Endometrium (tissue), 2 donors: ENCODE measurements at regions not wholly inside any gene's neighbourhood (a gene's known extent, or its start where the extent isn't known, plus 50 kb on each side); places are given as distances from the start of the nearest gene placed in this dataset.
"Not testable (repeated sequence)": the region's sequence is repeated elsewhere in the genome, so short reads cannot be mapped to it uniquely, and the experiment has no call there.

Source experiments
- FAIRE-seq: peaks from 2 replicates; lab custom pipeline; 2012; peaks lifted over from hg19 to GRCh38; lab: Jason Lieb, UNC
- donor health status: control.
- donor health status: control.

GRCh38 chr4:151850791-151851213 lies 90.0 kb upstream of the GATB start:
- FAIRE-seq: no peak

DNA sequence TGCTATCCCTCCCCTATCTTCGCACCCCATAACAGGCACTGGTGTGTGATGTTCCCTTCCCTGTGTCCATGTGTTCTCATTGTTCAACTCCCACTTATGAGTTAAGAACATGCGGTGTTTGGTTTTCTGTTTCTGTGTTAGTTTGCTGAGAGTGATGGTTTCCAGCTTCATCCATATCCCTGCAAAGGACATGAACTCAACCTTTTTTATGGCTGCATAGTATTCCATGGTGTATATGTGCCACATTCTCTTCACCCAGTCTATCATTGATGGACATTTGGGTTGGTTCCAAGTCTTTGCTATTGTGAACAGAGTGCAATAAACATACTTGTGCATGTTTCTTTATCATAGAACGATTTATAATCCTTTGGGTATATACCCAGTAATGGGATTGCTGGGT lies 84.7 kb upstream of the GATB start:
- FAIRE-seq: not testable (repeated sequence)

- no peak for FAIRE-seq
These were observed 81.7 kb upstream of the GATB start for GRCh38 chr4:151842430-151843079.

- FAIRE-seq: no peak
These were observed 80.3 kb upstream of the GATB start for GRCh38 chr4:151841107-151841506.

GRCh38 chr4:151835467-151835866 lies 74.7 kb upstream of the GATB start:
- FAIRE-seq: no peak

DNA sequence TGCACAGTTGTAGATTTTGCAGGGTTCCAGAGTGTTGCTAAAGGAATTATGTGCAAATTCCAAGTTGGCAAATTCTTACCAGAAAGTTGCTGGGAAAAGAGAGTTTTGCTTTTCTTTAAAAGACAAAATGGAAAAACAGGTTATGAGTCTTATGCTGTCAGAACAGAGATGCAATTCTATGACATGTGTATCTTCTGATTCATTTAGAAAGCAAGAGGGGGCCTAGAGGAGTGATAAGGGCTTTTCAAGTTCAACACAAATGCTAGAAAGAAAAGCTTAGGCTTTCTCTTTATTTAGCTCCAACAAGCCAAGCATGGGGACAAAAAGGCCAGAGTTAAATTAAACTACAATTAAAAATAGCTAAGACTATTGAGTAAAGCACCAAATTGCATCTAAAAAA lies 72.4 kb upstream of the GATB start:
- FAIRE-seq: no peak

DNA sequence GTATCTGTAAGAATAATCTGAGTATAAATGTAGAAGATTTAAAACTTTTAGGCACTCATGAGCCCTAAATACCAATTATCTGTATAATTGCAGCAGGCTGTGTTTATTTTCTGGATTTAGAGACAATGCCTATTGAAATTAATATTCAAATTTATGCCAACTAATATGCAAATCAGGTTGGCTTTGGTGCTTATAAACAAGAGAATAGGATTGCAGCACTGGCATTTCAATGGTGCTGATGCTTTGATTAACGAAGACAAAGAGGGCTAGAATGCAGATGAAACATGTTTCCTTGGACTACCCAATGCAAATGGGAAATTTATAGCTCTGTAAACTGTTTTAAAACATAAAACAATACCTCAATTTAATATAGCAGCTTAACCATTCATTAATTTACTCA lies 70.7 kb upstream of the GATB start:
- no peak for FAIRE-seq

DNA sequence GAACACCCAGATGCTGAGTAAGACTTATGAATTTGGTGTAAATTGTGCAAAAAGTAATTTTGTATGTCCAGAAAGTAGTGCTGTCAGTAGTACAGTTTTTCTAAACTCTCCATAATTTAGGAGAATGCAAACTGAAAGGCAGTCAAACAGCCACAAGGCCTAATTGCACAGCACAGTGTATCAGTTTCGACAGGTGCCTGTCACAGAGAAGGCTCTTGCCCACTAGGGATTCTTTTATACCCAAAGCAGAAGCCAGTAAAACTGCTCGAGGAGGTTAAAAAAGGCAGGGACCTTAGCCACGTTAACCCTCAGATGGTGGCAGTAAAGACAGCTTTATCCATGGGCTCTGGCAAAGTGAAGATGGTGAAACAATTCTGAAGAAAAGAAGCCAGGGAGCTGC lies 69.4 kb upstream of the GATB start:
- FAIRE-seq: no peak

DNA sequence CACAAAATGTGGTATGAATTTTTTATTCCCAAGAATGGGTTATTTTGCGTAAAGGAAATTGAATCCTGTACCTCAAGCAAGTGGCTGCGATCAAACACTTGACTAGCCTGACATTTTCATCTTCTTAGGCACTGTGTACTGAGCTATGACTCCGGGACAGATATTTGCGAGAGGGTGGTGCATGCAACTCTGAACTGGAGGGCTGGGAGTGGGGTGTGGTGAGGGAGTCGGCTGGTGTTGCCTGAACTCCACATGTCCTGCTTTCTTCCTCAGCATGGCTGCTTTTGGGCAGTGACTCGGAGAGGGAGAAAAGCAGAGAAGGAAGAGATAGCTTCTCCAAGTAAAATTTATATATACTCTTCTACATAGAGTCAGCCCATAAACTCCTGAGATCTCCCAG lies 68.5 kb upstream of the GATB start:
- no peak for FAIRE-seq

DNA sequence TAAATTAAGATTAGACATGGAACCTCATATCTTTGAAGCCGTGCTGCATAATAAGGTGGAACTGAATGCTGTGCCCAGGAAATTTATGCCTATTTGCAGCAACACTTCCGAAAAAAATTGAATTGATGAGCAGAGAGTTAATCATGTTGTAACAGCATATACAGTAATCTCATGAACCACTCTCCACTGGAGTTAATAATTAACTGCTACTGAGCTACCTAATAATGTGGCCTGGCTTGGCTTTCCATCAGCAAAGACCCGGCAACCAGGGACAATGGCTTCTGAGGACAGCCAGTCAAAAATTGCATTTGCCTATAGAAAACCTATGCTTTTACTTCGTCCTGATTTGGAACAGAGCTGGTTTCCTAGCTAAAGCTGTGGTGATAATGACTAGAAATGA lies 63.8 kb upstream of the GATB start:
- FAIRE-seq: no peak

DNA sequence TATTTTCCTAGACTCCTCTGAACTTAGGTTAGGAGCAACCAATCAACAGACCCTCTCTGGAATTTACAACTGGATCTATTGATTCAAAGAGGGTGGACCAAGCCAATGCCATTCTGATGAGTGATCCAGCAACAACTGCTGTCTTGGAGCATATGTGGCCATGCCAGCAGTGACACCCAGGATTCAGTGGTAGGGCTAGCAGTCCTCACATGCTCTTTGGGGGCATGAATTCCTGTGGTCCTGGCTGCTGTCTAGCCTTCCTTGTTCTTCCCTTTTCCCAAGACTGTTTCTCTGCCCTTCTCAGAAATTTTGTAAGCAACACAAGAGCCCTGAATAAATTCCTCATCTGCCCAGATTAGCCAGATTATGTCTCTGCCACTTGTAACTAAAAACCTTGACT lies 61.5 kb upstream of the GATB start:
- FAIRE-seq: no peak

DNA sequence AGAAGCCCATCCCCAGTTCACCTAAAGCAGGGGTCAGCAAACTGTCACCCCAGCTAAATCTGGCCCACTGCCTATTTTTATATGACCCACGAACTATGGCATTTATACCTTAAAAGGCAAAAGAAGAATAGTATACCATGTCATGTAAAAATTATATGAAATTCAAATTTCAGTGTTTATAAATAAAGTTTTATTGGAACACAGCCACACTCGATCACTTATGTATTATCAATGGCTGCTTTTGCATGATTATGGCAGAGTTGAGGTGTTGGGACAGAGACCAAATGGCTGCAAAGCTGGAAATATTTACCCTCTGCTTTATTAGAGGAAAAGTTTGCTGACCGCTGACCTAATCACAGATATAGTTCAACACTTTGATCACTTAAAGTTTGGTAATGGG lies 59.2 kb upstream of the GATB start:
- FAIRE-seq: no peak

DNA sequence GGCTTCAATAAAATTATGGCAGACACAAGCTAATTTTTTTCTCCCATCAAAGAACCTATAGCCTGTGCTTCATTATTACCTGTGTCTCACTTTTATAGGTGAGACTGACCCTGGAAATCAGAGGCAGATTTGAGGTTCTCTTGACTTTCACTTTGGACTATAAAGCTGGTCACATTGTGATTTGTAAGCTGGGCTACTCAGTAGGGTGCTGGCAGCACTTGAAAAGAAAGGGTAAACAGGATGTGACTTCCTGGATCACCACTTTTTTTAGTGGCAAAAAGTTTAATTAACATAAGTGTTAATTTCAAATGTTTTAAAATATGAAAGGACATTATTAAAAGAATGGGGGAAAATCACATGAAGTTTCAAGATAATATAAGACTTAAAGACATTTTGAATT lies 50.6 kb upstream of the GATB start:
- FAIRE-seq: no peak
